Smooth muscle cell (in vitro differentiated cells): ENCODE measurements at regions not wholly inside any gene's neighbourhood (a gene's known extent, or its start where the extent isn't known, plus 50 kb on each side); places are given as distances from the start of the nearest gene placed in this dataset.

ENCODE experiments used
- DNase-seq: peaks from one replicate; lab custom pipeline; 2025; ENCODE audit not compliant: unreplicated experiment; lab: John Stamatoyannopoulos, UW
- H2AFZ ChIP-seq: fragments of 200-600 bp; sonication (generic); 2 replicates; pipeline ENCODE4 v1.6.0; 2016; ENCODE audit warnings: antibody characterized with exemption, low read depth, mild to moderate bottlenecking
- H3F3A ChIP-seq: fragments of 200-600 bp; sonication (generic); 2 replicates; pipeline ENCODE4 v1.6.0; 2017; ENCODE audit warnings: antibody characterized with exemption, low read depth
- H3K27ac ChIP-seq: fragments of 200-600 bp; sonication (generic); 2 replicates; pipeline ENCODE4 v1.5.1; 2016; ENCODE audit warnings: low read depth, mild to moderate bottlenecking
- H3K27me3 ChIP-seq: fragments of 200-600 bp; sonication (generic); 2 replicates; pipeline ENCODE4 v1.6.1; 2016; ENCODE audit warnings: low read depth, mild to moderate bottlenecking
- H3K36me3 ChIP-seq: fragments of 200-600 bp; sonication (generic); 2 replicates; pipeline ENCODE4 v1.5.1; 2016; ENCODE audit warnings: low read depth
- H3K4me1 ChIP-seq: fragments of 200-600 bp; sonication (generic); 2 replicates; pipeline ENCODE4 v1.5.1; 2016; ENCODE audit warnings: low read depth
- H3K4me2 ChIP-seq: fragments of 200-600 bp; sonication (generic); 2 replicates; pipeline ENCODE4 v1.6.0; 2016; ENCODE audit warnings: mild to moderate bottlenecking
- H3K4me3 ChIP-seq: fragments of 200-600 bp; sonication (generic); 2 replicates; pipeline ENCODE4 v1.5.1; 2016; ENCODE audit warnings: mild to moderate bottlenecking
- H3K79me2 ChIP-seq: fragments of 200-600 bp; sonication (generic); 2 replicates; pipeline ENCODE4 v1.6.0; 2016; ENCODE audit warnings: low read depth, mild to moderate bottlenecking
- H3K9ac ChIP-seq: fragments of 200-600 bp; sonication (generic); 2 replicates; pipeline ENCODE4 v1.6.0; 2016; ENCODE audit warnings: low read depth
- H3K9me3 ChIP-seq: fragments of 200-600 bp; sonication (generic); replicated peaks from 2 replicates; pipeline ENCODE4 v1.5.1; 2016; ENCODE audit warnings: low read depth
- H4K20me1 ChIP-seq: fragments of 200-600 bp; sonication (generic); 2 replicates; pipeline ENCODE4 v1.6.0; 2016; ENCODE audit warnings: low read depth
- WGBS: methylation state at CpG from one replicate; pipeline ENCODE4 v1.1.7; 2016; ENCODE audit warnings: low lambda C conversion rate; 5-methylcytosine and 5-hydroxymethylcytosine counted together
- TF ChIP-seq, protein P1 (sequence below): fragments of 200-600 bp; sonication (generic); IDR thresholded peaks from 2 replicates; pipeline ENCODE4 v1.5.1; 2017; ENCODE audit warnings: borderline replicate concordance, mild to moderate bottlenecking, antibody characterized with exemption; ENCODE audit not compliant: insufficient read depth, poor library complexity, severe bottlenecking

GRCh38 chr5:60257596-60258271 lies 364.2 kb upstream of the PDE4D start:
- H4K20me1 ChIP-seq, result no peaks in the 10 kb centered on the region
- H3K27me3 ChIP-seq, result peaks cover 20% of the 10 kb centered on the region
- DNase-seq, result no peak
- peaks cover 3% of the 10 kb centered on the region for H3K4me1 ChIP-seq
- no peak overlapping the region for H3K4me2 ChIP-seq
- no peaks in the 10 kb centered on the region for H3F3A ChIP-seq
- H2AFZ ChIP-seq, result no peak overlapping the region
- no peak overlapping the region for H3K9ac ChIP-seq
- H3K9me3 ChIP-seq, result no peaks in the 10 kb centered on the region
- H3K27ac ChIP-seq, result no peak overlapping the region
- TF ChIP-seq, protein P1, sequence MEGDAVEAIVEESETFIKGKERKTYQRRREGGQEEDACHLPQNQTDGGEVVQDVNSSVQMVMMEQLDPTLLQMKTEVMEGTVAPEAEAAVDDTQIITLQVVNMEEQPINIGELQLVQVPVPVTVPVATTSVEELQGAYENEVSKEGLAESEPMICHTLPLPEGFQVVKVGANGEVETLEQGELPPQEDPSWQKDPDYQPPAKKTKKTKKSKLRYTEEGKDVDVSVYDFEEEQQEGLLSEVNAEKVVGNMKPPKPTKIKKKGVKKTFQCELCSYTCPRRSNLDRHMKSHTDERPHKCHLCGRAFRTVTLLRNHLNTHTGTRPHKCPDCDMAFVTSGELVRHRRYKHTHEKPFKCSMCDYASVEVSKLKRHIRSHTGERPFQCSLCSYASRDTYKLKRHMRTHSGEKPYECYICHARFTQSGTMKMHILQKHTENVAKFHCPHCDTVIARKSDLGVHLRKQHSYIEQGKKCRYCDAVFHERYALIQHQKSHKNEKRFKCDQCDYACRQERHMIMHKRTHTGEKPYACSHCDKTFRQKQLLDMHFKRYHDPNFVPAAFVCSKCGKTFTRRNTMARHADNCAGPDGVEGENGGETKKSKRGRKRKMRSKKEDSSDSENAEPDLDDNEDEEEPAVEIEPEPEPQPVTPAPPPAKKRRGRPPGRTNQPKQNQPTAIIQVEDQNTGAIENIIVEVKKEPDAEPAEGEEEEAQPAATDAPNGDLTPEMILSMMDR, result no peak
- H3K79me2 ChIP-seq, result no peaks in the 10 kb centered on the region
- no peaks in the 10 kb centered on the region for H3K36me3 ChIP-seq
- H3K4me3 ChIP-seq, result no peak overlapping the region
- 80% methylated on average over 5 of the region's 5 CpGs for WGBS

- DNase-seq, result no peak
- H3K36me3 ChIP-seq, result no peaks in the 10 kb centered on the region
- H3K27ac ChIP-seq, result no peak overlapping the region
- H2AFZ ChIP-seq, result no peak overlapping the region
- WGBS, result 88% methylated on average over 2 of the region's 2 CpGs
- H4K20me1 ChIP-seq, result no peaks in the 10 kb centered on the region
- H3K9ac ChIP-seq, result no peak overlapping the region
- H3K4me3 ChIP-seq, result no peak overlapping the region
- peaks cover 12% of the 10 kb centered on the region for H3K27me3 ChIP-seq
- H3K4me2 ChIP-seq, result no peak overlapping the region
- H3K9me3 ChIP-seq, result no peaks in the 10 kb centered on the region
- no peaks in the 10 kb centered on the region for H3F3A ChIP-seq
- H3K79me2 ChIP-seq, result no peaks in the 10 kb centered on the region
- no peaks in the 10 kb centered on the region for H3K4me1 ChIP-seq
- TF ChIP-seq, protein P1, result no peak
These were observed 363.0 kb upstream of the PDE4D start for GRCh38 chr5:60256546-60256945.

DNA sequence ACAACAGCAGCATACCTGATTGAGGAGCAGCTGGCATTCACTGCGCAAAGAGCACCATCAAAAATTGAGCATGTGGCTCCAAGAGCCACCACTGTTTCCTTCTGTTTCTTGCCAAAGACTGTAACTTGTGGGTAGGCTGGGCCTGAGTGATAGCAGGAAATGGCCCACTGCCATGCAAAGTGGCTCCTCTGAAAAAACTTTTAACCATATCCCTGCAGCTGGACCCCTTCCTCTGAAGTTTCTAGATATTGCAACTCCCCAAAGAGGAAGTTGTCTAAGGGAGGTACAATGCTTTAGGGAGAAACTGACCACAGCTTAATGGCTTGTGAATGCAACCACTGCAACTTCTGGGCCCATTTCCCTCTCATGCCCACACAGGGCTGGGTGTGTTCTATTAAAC lies 355.4 kb upstream of the PDE4D start:
- WGBS, result 91% methylated on average over 1 of the region's 1 CpG

More for the DNA sequence above, 355.4 kb upstream of the PDE4D start:
- Histone ChIP-seq H3K27me3 (peaks cover under 1% of the 10 kb centered on the region), H3K27ac (no peak overlapping the region), H3K36me3 (no peaks in the 10 kb centered on the region), H3K9ac (no peak overlapping the region), H3K4me2 (no peak overlapping the region), H3K4me3 (no peak overlapping the region), H3F3A (no peaks in the 10 kb centered on the region), H4K20me1 (no peaks in the 10 kb centered on the region), H2AFZ (no peak overlapping the region), H3K4me1 (no peaks in the 10 kb centered on the region), H3K79me2 (no peaks in the 10 kb centered on the region), H3K9me3 (no peaks in the 10 kb centered on the region)
- no peak for DNase-seq
- TF ChIP-seq, protein P1, result no peak
